GM19043 (cell line): ENCODE measurements at regions not wholly inside any gene's neighbourhood (a gene's known extent, or its start where the extent isn't known, plus 50 kb on each side); places are given as distances from the start of the nearest gene placed in this dataset.

ENCODE experiments used
- ATAC-seq: cut with Tn5 transposase; IDR thresholded peaks from one replicate; pipeline ENCODE4 v1.9.1; 2021; ENCODE audit warnings: low read depth; ENCODE audit not compliant: unreplicated experiment

DNA sequence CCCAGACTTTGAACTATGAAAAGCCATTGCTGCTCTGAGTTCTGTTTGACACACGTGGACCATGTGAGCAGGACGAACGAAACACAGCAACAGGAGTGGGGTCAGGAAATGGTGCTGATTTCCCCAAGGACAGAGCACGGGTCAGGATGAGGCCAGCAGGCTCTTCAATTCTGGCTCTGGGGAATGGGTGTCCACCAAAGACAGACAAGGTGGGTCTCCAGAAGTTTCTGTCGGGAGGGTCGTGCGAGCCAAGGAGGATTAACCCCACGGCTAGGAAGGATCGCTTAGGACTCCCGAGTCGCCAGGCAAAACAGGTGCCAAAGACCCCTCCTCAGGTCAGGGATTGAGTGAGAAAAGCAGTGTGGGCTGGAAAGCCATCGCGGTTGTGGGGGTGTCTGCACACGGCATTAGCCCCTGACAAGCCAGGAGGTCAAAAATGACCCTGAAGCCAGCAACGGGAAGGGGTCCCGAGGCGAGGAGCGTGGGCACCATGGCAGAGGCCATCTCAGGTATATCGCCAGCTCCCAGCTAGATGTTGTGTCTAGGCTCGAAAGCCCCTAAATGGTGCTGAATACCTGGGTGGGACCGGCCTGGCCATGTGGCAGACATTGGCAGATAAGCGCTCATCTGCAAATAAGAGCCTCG, 213.9 kb upstream of the SALL3 start:
- no peak for ATAC-seq

DNA sequence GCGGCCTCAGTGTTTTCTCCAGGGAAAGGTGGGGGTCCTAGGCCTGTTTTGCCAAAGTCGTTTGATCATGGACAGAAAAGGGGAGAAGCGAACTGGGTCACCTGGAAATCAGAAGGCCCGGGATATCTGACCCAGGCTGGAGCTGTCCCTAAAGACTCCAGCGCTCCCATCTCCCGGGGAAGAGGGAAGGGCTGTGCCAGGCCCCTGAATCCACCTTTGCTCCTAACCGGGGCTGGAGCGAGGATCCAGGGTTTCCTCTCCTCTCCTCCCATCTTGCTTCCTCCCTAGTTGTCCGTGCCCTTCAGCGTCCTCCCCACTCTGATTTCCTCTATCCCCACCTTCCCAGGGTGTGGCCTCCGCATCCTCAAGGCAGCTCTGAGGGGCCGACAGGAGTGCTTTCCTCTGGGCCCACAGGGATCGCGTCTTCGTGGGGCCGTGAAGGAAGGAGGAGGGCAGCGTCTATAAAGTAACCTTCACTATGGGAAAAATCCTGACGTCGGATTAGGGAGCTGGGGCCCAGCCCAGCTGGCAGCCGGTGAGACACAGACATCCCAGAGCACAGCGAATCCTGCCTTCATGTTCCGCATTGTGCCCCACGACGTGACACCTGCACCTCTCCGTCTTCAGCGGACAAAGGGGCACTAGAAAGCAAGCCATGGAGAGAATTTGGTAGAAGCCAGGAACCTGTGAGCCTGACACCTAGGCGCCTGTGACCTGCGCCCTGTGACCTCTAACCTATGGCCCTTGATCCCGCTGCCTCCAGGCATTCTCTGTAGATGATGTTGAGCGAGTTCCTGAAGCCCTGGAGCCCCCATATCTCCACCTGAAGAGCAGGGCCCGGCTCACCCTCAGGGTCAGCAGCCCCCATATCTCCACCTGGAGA, 212.7 kb upstream of the SALL3 start:
- no peak for ATAC-seq

GRCh38 chr18:78767648-78768071, 212.0 kb upstream of the SALL3 start:
- ATAC-seq = no peak

DNA sequence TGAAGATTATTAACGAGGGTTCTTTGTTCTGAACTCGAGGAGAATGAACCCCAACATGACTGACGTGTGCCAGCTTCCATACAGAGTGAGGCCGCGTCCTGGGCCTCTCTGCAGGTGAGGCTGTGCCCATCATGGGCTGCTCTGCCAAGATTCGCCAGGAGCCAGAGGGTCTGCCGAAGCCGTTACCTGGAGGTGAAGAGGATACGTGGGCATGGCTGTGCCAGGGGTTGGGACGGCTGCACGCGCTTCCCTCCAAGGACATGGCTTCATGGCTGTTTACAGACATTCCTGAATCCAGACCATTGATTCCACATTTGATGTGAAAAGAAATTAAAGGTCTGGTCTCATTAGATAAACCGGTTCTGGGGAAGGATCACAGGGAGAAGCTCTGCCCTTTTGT, 211.4 kb upstream of the SALL3 start:
- ATAC-seq = no peak

GRCh38 chr18:78768656-78769501, 210.7 kb upstream of the SALL3 start:
- ATAC-seq = no peak

DNA sequence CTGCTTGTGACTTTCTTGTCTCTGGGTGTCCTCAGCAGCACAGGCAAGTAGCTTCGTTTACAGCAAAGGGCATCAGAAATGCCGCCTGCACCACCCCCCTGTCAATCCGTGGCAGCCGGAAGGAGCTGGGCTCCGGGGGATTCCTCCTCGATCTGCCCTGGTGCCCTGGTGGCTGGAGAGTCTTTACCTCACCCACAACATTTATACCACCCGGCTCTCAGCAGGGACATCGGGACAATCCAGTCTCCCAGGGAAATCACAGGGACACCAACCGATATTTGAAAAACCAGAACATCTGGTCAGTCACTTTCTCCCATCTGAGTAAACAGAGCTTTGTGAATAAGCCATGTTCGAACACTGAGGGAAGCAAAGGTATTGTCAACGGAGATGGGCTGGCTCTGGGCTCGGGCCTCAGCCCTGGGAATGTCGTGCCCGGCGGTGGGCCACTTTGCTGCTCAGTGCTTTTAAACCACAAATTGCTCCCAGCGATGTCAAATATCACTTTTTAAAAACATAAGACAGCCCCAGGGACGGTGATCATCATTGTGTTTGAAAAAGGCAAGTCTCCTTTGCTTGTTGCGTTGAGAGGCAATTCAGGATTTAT, 210.0 kb upstream of the SALL3 start:
- ATAC-seq = no peak

GRCh38 chr18:78770139-78770822, 209.3 kb upstream of the SALL3 start:
- ATAC-seq = no peak

GRCh38 chr18:78770823-78771139, 208.8 kb upstream of the SALL3 start:
- ATAC-seq = no peak

GRCh38 chr18:78771496-78772359, 207.9 kb upstream of the SALL3 start:
- no peak for ATAC-seq

DNA sequence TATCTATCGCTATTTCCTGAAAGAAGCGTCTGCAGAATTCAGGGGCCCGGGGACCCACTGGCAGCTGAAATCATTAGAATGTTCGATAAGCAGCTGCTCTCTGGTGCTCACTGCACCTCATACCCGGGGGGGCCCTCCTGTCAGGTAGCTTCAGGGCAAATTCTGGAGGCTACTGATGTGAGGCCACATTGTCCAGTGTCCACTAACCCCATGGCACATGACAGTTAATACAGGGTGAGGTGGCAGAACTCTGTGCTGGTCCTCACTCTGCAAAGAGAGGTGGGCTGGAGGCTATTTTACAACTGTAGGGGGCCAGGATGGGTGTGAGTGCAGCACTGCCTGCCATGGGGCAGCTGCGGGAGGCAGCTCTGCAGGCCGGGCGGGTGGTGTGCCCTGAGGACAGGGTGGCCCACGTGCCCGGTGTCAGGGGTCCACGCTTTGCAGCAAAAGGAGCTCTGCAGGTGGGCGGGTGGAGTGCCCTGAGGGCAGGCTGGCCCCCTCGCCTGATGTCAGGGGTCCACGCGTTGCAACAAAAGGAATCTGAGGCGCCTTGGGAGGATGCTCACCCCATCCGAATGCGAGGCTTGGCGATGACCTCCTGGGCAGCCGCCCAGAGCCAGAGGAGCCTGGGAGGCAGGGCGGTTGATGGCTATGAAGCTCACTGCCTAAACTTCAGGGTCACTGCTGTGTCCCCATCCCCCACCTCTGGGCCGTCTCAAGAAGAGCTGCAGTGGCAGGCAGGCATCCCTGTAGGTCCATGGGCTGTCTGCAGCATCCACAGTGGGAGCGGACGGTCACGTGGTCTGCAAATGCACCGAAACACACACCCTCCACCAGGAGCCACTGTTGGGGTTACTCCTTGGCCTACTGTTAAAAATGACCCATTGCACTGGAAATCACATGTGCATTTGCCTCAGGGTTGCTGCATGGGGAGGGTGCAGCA, 207.0 kb upstream of the SALL3 start:
- no peak for ATAC-seq

DNA sequence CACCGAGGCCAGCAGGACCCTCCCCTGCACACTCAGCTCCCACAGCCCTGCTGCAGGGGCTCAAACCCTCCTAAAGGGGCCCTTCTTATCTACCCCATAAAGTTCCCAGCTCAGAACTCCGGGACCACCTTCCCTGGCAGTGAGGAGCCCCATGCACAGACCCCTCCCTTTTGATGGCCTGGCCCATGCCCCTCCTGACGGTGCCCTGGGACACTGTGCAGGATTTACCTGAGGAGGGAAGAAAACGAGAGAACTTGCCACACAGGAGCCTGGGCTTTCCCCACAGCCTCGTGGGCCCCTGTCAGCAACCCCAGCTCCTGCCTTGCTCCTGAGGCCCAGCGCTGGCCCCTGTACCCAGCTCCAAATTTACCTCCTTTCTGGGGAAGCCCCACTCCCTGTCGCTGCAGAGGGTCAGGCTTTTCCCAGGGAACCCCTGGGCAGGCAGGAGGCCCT, 206.3 kb upstream of the SALL3 start:
- ATAC-seq = no peak

GRCh38 chr18:78773819-78774218, 205.8 kb upstream of the SALL3 start:
- ATAC-seq = no peak

GRCh38 chr18:78774741-78775141, 204.9 kb upstream of the SALL3 start:
- ATAC-seq = no peak

DNA sequence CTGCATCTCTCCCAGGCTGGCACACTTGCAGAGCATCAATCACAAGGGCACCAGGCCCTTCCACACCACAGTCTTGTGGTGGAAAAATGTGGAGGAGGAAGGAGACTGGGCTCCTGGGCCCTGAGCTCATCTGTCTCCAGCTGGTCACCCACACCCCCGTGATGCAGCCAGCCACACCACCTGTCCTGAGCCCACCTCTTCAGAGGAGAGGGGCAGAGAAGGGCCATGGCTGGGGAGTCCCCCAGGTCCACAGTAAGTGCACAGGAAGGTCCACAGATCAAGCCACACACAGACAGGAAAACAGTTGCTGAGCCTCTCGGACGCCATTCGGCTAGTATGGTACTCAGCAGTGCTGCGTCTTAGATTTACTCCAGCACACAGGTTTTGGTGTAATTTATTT, 203.5 kb upstream of the SALL3 start:
- no peak for ATAC-seq

GRCh38 chr18:78776706-78777285, 202.8 kb upstream of the SALL3 start:
- no peak for ATAC-seq

GRCh38 chr18:78777992-78778391, 201.6 kb upstream of the SALL3 start:
- no peak for ATAC-seq

DNA sequence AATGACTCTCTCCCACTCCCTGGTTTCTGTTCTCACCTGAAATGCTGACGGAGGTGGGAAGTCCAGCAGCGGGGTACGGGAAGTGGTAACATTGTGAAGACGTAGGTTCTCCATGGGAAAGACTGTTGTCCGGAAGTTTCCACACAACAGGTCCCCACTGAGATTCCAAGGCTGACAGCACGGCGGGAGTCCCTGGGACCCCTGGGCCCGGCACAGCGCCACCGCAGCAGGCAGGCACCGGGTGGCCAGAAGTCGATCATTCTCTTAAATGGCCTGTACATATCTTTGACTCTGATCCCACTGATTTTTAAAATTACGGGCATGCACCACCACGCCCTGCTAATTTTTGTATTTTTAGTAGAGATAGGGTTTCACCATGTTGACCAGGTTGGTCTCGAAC, 201.0 kb upstream of the SALL3 start:
- no peak for ATAC-seq
